GM12891 (cell line): ENCODE measurements at regions not wholly inside any gene's neighbourhood (a gene's known extent, or its start where the extent isn't known, plus 50 kb on each side); places are given as distances from the start of the nearest gene placed in this dataset.

ENCODE experiments used
- PAX5 ChIP-seq: IDR thresholded peaks from 2 replicates; pipeline ENCODE4 v1.6.1; 2011; ENCODE audit warnings: low read length, moderate library complexity, mild to moderate bottlenecking; ENCODE audit not compliant: insufficient read depth, severe bottlenecking
- POLR2A ChIP-seq: IDR thresholded peaks from 2 replicates; pipeline ENCODE4 v1.6.1; 2011; ENCODE audit warnings: low read depth, low read length, control low read depth
- SPI1 ChIP-seq: IDR thresholded peaks from 2 replicates; pipeline ENCODE4 v1.6.1; 2011; ENCODE audit warnings: low read depth, low read length, control low read depth

- TF ChIP-seq POLR2A = no peak
- TF ChIP-seq PAX5 = no peak
- no peak for TF ChIP-seq SPI1
Observed at GRCh38 chr2:228913176-228913575, 357.9 kb downstream of the PID1 start.
